HG03039 (cell line): ENCODE measurements at regions not wholly inside any gene's neighbourhood (a gene's known extent, or its start where the extent isn't known, plus 50 kb on each side); places are given as distances from the start of the nearest gene placed in this dataset.

ENCODE experiments used
- ATAC-seq: cut with Tn5 transposase; IDR thresholded peaks from one replicate; pipeline ENCODE4 v1.9.1; 2021; ENCODE audit warnings: mild to moderate bottlenecking, moderate library complexity; ENCODE audit not compliant: unreplicated experiment

GRCh38 chr2:138175066-138175465 is 210.8 kb downstream of the HNMT start:
- no peak for ATAC-seq

GRCh38 chr2:138176862-138177439 is 212.7 kb downstream of the HNMT start:
- ATAC-seq, result no peak

DNA sequence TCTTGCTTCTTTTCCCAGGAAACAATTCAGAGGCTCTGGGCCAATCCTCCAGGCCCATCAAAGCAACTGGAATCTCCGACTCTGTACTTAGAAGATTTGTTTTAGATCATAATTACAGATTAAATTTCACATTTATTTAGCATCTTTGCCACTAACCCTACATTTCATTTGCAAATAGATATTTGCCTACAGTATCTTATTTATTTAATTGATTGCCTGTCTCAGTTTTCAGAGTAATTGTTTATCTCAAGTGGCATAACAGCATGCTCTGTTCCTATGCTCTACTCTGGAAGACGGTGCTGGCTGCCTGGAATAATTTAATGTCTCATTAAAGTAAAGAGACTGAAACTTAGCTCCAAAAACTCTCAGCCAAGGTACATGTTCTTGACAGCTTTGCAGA is 213.4 kb downstream of the HNMT start:
- no peak for ATAC-seq

DNA sequence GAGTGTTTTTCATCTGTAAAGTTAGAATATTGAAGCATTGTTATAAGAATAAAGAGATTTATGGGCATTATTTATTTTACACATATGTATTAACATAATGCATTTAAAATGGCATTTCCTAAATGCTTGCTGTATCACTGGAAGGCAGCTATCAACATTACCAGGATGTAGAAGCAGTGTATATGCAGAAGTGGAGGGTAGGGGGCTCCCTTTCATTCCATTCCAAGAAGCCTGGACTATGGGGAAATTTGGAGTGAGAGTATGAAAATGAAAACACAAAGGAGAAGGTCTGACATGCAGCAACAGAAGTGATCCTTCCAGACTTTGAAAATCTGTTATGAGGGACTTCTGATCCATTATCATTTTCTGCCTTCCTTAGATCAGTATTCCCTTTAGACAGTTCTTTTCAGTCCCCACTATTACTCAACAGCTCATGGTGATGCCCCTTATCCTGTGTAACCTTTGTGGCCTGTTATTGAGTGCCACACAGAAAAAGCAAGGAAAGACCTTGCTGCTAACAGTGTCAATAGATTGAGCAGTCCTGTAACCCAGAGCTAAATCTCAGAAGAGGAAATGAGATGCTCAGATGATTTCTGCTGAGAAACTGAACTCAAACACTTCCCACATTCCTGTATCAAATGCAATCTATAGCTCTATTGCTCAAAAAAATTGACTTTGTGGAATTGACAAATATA is 216.6 kb downstream of the HNMT start:
- ATAC-seq, result no peak

- no peak for ATAC-seq
These were observed 218.1 kb downstream of the HNMT start for GRCh38 chr2:138182250-138182936.

- ATAC-seq, result no peak
These were observed 218.7 kb downstream of the HNMT start for GRCh38 chr2:138182937-138183312.

DNA sequence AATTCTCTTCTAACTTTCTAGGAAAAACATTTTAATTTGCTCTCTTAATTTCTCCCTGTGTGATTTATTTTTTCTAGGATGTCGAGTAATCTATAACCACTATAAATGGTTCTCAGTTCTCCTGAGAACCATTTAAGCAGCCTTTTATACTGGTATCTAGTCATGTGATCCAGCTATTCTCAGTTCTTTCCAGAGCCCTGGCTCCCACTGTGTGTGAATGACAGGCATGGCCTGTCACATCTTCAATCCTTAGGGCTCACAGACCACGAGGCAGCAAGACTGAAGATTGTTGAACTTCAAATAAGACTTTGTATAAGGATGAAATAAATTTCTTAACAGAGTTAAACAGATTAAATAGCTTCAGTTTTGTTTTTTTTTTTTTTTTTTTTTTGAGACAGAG is 219.4 kb downstream of the HNMT start:
- no peak for ATAC-seq

DNA sequence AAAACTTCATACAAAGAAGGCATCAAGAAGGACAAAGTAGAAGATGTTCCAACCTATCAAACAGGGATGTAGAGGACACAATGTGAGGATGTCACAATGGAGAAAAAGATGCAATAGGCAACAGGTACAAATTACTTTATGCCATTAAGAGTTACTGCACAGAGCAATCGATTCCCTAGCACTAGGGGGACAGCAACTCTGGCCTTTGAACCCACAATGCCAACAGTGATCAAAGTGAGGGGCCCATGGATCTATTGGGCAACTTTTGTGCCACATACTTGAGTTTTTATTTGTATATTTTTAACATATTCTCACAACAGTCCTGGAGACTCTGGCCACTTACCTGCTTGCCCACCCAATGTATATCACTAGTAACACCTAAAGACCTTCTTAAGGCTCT is 220.2 kb downstream of the HNMT start:
- ATAC-seq, result no peak

GRCh38 chr2:138185827-138186226 is 221.6 kb downstream of the HNMT start:
- ATAC-seq, result no peak

- ATAC-seq, result no peak
These were observed 222.9 kb downstream of the HNMT start for GRCh38 chr2:138187221-138187620.

DNA sequence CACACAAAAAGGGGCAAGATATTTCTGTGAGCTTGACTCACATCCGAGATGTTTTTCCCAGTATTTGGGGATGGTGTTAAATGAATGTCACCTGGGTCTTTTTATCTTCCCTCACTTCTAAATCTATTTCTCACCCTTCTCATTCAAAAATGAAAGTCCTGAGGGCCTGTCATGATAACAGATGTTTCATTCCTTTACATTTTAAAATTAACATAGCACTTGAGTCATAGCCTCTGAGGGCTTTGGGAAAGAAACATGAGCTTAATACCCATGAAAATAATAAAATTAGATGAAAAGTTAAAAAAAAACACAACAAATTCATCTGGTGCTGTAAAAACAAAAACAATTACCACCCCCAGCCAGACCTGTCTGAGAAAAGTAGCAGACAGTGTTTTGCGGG is 226.7 kb downstream of the HNMT start:
- no peak for ATAC-seq

GRCh38 chr2:138193416-138194213 is 229.3 kb downstream of the HNMT start:
- no peak for ATAC-seq

- ATAC-seq, result no peak
These were observed 237.0 kb downstream of the HNMT start for GRCh38 chr2:138201286-138201685.

- ATAC-seq, result no peak
These were observed 238.5 kb downstream of the HNMT start for GRCh38 chr2:138202762-138203161.

- no peak for ATAC-seq
These were observed 241.0 kb downstream of the HNMT start for GRCh38 chr2:138205281-138205680.

GRCh38 chr2:138207074-138207930 is 243.0 kb downstream of the HNMT start:
- ATAC-seq, result no peak

DNA sequence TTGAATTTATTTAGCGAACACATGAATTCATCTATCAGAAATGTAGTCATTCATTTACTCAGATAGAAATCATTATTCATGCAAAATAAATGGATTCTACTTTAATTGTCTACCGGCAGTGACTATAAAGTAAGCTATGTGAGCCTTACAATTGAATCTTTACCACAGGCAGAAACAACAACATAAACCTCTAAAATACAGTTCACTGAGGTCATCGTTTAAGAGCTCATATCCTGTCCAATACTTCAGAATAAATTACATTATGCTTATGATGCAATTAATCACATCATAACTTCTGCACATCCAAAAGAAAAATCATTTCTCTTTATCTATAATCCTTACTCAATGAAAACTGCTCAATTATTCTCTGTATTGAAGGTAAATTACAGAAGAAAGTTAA is 244.7 kb downstream of the HNMT start:
- ATAC-seq, result no peak

GRCh38 chr2:138210487-138210886 is 246.2 kb downstream of the HNMT start:
- no peak for ATAC-seq

DNA sequence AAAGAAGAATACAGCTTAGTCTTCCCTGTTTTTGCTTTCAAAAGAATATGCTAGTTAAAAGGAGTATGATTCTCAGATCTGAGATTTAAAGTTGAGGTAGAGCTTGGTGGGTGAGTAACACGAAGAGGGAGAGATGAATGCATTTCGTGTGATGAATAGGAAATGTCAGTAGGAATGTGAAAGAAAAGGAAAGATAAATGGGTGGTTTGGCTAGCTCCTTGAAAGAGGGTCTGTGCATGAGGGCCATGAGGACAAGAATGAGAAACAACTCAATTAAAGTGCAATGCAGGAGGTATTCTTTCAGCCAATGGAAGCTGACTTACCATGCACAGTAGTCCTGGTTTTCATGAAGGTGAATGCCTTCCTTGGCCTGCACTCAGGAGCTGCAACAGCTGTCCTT is 248.2 kb downstream of the HNMT start:
- no peak for ATAC-seq

- ATAC-seq, result no peak
These were observed 248.8 kb downstream of the HNMT start for GRCh38 chr2:138213084-138213483.

GRCh38 chr2:138213624-138214023 is 249.4 kb downstream of the HNMT start:
- ATAC-seq, result no peak
